ENCODE measurements at regions not wholly inside any gene's neighbourhood (a gene's known extent, or its start where the extent isn't known, plus 50 kb on each side); places are given as distances from the start of the nearest gene placed in this dataset.

- DNase-seq (ENCODE audit: insufficient read length) (no peak), FAIRE-seq (no peak)
- TF ChIP-seq TAF1 (IDR thresholded peaks at IDR 0.05; ENCODE audit: borderline replicate concordance, low read depth, low read length), result no peak
- TF ChIP-seq POLR2AphosphoS5 (IDR thresholded peaks at IDR 0.05; ENCODE audit: low read depth, low read length), result no peak
Observed at GRCh38 chr13:102933122-102933521, 87.3 kb downstream of the ERCC5 start.

- FAIRE-seq (no peak), DNase-seq (ENCODE audit: insufficient read length) (no peak)
- TF ChIP-seq POLR2A (IDR thresholded peaks at IDR 0.05; ENCODE audit: low read depth, low read length), result no peak
- TF ChIP-seq TAF1 (IDR thresholded peaks at IDR 0.05; ENCODE audit: borderline replicate concordance, low read depth, low read length), result no peak
- TF ChIP-seq POLR2AphosphoS5 (IDR thresholded peaks at IDR 0.05; ENCODE audit: low read depth, low read length), result no peak
Observed at GRCh38 chr13:102932331-102932730, 86.5 kb downstream of the ERCC5 start.

DNA sequence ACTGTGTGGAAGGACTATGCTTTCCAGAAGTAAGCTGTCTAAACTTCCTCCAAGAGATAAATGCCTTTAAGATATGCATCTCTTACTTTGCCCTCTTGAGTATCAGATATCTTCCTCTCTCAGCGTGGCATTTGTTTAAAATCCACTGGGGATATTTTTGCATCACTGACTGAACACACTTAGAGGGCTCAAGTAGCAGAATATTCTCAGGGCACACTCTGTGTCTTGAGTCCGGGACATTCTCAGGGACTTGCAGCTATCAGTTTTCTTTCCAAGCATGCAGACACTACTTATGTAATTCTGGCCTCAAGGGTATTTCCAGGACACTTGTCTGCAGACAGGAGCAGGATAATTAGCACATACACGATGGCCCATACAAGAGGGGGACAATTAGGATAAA, 84.7 kb downstream of the ERCC5 start:
- DNase-seq (ENCODE audit: insufficient read length) (no peak), FAIRE-seq (no peak)
- TF ChIP-seq TAF1 (IDR thresholded peaks at IDR 0.05; ENCODE audit: borderline replicate concordance, low read depth, low read length) (no peak), POLR2A (IDR thresholded peaks at IDR 0.05; ENCODE audit: low read depth, low read length) (no peak), POLR2AphosphoS5 (IDR thresholded peaks at IDR 0.05; ENCODE audit: low read depth, low read length) (no peak)

DNA sequence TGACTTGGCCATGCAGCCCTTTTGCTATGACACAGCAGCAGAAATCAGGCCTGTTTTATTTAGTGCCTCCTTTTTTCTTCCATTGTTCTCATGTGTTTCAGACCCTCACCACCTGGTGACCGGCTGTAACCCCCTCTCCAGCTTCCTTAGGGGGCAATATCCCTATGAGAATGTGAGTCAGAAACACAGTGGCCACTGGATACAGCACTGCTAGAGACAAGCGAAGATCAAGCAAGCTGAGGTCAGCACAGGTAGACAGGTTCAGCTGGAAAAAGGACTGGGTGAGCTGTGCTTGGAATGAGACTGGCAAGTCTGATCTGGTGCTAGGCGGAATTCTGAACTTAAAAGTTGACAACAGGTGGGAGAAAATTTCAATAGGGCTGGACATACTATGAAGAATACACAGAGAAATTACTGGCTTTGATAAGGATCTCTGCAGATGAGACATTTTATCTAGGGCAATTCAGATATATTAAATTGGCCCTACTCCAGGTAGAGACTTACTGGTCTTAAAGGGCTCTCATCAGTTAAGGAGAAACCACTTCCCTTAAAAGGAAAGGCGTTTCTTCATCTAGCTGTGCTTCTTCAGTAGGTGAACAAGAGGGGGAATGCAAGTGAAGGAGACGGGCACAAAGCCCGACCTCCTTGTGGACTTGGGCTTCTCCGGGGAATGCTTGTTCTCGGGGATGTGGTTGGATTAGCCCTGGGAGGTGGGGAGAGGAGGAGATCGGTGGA, 83.3 kb downstream of the ERCC5 start:
- TF ChIP-seq TAF1 (IDR thresholded peaks at IDR 0.05; ENCODE audit: borderline replicate concordance, low read depth, low read length) (no peak), POLR2AphosphoS5 (IDR thresholded peaks at IDR 0.05; ENCODE audit: low read depth, low read length) (no peak), POLR2A (IDR thresholded peaks at IDR 0.05; ENCODE audit: low read depth, low read length) (no peak)
- FAIRE-seq (no peak), DNase-seq (ENCODE audit: insufficient read length) (no peak)

Measured in GM12892 (cell line).